ENCODE measurements at regions not wholly inside any gene's neighbourhood (a gene's known extent, or its start where the extent isn't known, plus 50 kb on each side); places are given as distances from the start of the nearest gene placed in this dataset.

GRCh38 chr7:10120936-10121335, 852.7 kb upstream of the PHF14 start:
- TF ChIP-seq CTCF (IDR thresholded peaks at IDR 0.05; ENCODE audit: low read length) (no peak), EZH2 (IDR thresholded peaks at IDR 0.05; ENCODE audit: borderline replicate concordance, low read length) (no peak)

Measured in OCI-LY1 (cell line).